Fibroblast of peridontal ligament (primary cell): ENCODE measurements at regions not wholly inside any gene's neighbourhood (a gene's known extent, or its start where the extent isn't known, plus 50 kb on each side); places are given as distances from the start of the nearest gene placed in this dataset.
"Not testable (repeated sequence)": the region's sequence is repeated elsewhere in the genome, so short reads cannot be mapped to it uniquely, and the experiment has no call there.

Source experiments
- DNase-seq: peaks from one replicate; pipeline ENCODE4 v3.0.0-alpha.2; 2010; ENCODE audit errors: extremely low read depth

DNA sequence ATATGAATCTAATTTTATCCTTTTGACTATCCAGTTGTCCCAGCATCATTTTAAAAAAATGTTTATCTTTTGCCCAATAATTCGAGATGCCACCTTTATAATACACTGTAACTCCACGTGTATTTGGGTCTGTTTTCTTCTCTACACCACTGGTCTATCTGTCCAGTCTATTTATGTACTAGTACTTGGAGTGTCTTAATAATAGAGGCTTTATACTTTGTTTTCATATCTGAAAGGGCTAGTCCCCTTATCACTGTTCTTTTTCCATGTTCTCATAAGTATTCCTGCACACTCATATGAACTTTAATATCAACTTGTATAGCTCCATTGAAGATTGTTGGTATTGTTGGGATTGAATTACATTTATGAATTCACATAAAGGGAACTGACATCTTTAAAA, 101.1 kb upstream of the RMP24 start:
- DNase-seq: no peak

DNA sequence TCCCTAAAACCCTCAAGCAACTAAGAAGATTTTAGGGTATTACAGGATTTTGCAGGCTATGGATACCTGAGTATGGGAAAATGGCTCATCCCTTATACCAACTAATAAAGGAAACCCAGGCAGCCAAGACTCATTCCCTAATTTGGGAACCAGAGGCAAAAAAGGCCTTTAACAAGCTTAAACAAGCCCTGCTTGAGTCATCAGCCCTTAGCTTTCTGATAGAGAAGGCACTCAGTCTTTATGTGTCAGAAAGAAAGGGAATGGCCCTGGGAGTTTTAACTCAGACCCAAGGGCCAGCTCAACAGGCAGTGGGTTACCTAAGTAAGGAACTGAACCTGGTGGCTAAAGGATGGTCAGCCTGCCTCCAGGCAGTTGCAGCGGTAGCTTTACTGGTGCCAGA, 96.9 kb upstream of the RMP24 start:
- no peak for DNase-seq

DNA sequence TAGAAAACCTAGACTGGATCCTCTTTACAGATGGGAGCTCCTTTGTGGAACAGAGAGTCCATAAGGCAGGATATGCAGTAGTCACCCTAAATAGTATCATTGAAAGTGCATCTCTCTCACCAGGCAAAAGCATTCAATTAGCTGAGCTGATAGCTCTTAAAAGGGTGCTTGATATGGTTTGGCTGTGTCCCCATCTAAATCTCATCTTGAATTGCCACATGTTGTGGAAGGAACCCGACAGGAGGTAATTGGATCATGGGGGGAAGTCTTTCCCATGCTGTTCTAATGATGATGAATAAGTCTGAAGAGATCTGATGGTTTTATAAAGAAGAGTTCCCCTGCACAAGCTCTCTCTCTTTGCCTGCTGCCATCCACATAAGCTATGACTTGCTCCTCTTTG, 96.2 kb upstream of the RMP24 start:
- no peak for DNase-seq

DNA sequence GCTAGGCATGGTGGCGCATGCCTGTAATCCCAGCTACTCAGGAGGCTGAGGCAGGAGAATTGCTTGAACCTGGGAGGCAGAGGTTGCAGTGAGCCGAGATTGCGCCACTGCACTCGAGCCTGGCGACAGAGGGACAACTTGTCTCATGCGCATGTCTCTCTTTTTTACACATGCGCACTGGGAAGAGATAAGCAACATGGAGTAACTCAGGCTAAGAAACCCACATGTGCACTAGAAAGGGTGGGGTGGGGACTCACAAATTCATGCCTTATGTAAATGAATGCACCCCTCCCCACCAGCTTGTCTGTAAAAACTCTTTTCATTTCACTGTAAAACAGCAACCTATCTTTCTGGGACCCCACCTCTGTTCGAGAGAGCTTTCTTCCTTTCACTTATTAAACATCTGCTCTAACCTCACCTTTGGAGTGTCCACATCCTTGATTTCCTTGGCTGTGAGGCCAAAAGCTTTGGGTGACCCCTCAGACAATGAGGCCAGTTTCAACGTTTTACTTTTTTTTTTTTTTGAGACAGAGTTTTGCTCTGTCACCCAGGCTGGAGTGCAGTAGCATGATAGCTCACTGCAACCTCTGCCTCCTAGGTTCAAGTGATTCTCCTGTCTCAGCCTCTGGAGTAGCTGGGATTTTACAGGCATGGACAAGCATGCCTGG, 91.6 kb upstream of the RMP24 start:
- no peak for DNase-seq

GRCh38 chr18:35888329-35888728, 84.2 kb upstream of the RMP24 start:
- DNase-seq: no peak

GRCh38 chr18:35889677-35890076, 82.8 kb upstream of the RMP24 start:
- DNase-seq: no peak

DNA sequence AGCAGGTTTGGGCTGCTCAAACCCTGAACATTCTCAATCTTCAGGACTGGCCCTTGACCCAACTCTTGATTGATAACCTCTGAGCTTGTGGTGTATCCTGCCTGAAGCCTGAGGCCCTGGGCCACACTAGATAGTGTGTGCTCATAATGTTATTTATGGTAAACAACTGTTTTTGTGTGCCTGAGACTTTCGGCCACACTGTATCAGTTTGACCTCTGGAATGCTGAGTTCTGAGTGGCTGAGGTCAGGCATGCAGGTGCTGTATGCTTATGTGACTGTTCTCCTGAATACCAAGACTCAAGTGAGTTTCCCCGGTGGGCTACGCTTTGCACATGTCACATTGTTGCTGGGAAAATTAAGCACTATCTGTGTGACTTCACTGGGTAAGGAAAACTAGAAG, 82.2 kb upstream of the RMP24 start:
- DNase-seq: no peak

GRCh38 chr18:35892118-35892517, 80.4 kb upstream of the RMP24 start:
- no peak for DNase-seq

DNA sequence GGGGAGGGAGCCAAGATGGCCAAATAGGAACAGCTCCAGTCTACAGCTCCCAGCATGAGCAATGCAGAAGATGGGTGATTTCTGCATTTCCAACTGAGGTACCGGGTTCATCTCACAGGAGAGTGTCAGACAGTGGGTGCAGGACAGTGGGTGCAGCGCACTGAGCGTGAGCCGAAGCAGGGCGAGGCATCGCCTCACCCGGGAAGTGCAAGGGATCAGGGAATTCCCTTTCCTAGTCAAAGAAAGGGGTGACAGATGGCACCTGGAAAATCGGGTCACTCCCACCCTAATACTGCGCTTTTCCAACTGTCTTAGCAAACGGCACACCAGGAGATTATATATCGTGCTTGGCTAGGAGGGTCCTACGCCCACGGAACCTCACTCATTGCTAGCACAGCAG, 75.0 kb upstream of the RMP24 start:
- DNase-seq: not testable (repeated sequence)

- no peak for DNase-seq
Observed at GRCh38 chr18:35904389-35905037, 68.0 kb upstream of the RMP24 start.

- DNase-seq: no peak
Observed at GRCh38 chr18:35905436-35905835, 67.0 kb upstream of the RMP24 start.

- DNase-seq: not testable (repeated sequence)
Observed at GRCh38 chr18:35906291-35906690, 66.2 kb upstream of the RMP24 start.

- no peak for DNase-seq
Observed at GRCh38 chr18:35910327-35910726, 62.2 kb upstream of the RMP24 start.

DNA sequence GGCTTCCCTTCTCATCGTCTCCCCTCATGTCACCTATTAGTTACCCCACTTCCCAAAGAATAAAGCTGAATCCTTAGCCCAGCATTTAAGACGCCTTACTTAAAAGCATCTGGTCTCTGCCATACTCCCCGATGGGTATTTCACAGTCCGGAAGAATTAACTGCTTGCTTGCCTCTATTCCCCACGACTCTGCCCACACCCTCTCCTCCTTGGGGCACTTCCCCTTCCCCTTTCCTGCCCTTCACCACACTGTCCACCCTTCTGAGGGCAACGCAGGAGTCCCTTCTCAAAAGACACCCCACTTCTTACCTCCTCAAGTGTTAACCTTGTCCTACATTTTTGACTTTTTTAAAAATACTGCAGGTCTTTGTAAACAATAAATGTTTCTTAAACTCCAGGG, 60.1 kb upstream of the RMP24 start:
- DNase-seq: no peak

DNA sequence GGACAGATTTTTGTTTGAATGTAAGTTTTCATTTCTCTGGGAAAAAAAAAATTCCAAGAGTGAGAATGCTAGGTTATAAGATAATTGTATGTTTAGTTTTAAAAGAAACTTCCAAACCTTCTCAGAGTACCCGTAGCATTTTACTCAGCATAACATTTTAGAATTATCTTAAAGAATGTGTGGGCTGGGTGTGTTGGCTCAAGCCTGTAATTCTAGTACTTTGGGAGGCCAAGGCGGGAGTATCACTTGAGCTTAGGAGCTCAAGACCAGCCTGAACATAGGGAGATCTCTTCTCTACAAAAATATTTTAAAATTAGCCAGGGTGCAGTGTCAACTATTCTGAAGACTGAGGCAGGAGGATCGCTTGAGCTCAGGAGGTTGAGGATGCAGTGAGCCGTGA, 57.4 kb upstream of the RMP24 start:
- DNase-seq: no peak

DNA sequence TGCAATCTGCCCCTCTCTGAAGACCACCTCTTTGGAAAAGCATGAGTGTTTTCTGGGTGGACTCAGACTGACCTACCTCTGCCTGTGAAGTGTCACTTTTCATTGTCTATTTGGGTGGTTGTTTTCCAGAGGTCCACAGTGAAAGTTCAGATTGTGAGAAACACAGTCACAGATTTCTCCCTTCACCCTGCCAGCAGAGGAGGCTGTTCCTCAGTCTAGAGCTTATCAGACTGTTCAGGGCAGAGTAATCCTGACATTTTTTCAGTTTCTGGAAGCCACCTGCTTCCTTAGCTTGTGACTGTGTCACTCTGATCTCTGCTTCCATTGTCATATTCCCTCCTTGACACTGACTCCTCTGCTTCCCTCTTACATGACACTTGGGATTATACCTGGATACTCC, 55.4 kb upstream of the RMP24 start:
- no peak for DNase-seq

- DNase-seq: no peak
Observed at GRCh38 chr18:35918564-35918963, 53.9 kb upstream of the RMP24 start.

DNA sequence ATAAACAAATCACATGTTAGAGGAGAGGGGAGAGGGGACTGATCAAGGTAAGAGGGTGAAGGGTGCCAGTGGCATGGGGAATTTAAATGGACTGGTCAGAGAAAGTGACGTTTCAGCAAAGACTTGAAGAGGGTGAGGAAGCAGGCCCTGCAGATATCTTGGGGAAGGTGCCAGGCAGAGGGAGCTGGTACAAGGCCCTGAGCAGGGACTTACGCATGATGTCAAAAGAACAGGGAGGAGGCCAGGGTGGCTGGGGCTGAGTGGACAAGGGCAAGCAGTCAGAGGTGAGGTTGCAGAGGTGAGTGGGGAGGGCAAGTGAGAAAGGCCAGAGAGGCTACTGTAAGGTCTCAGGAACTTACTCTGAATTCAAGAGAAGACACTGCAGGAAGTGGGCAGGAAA, 53.3 kb upstream of the RMP24 start:
- DNase-seq: no peak

GRCh38 chr18:35920623-35921022, 51.9 kb upstream of the RMP24 start:
- no peak for DNase-seq
